ENCODE measurements at regions not wholly inside any gene's neighbourhood (a gene's known extent, or its start where the extent isn't known, plus 50 kb on each side); places are given as distances from the start of the nearest gene placed in this dataset.

DNA sequence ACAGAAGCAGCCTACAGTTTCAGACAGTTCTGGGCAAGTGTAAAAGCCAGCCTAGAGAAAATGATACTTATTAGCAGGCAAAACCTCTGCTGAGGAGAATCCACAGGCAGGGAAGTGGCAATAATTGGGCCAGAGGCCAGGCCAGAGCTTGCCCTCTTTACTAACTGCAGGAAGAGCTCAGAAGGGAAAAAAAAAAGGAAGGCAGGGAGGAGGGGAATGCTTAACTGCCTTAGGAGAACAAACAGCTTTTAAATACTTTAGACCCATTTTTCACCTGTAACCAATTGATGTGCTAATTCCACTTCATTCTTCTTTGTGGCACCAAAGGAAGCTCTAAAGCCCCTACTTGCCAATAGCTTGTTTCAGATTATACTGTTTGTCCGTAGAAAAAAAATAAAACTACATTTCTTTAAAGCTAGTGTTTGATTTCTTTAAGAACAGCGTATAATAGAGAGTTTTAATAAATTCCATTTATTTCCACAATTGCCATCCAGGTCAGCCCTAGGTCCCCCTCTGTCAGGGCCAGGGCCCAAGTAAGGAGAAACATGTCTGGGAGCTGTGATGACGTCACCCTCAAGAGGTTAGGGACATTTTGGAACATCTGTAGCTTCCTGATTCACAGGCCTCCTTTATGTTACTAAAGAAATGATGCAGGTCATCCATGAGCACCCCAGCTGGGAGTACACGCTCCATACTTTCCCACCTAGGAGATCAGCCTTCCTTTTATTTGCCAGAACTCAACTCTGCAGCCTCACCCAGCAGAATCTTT is 384.3 kb downstream of the CDC5L start:
- no peak for DNase-seq

DNA sequence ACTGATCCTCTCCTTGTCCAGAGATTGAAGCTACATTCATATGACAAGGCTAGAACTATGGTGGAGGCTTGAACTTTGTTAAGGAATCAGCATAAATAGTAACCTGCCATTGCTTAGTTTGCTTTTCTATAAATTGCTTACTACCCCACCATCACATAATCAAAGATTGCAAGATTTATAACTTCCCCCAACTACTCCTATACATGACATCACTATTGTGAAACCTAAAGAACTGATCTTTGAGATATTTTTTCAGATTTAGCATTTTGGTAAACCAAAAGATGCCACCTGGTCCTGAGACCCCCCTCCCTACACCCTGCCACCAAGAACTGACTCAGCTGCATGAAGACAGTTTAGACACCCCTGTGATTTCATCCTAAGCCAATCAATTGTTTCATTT is 385.3 kb downstream of the CDC5L start:
- DNase-seq: no peak

DNA sequence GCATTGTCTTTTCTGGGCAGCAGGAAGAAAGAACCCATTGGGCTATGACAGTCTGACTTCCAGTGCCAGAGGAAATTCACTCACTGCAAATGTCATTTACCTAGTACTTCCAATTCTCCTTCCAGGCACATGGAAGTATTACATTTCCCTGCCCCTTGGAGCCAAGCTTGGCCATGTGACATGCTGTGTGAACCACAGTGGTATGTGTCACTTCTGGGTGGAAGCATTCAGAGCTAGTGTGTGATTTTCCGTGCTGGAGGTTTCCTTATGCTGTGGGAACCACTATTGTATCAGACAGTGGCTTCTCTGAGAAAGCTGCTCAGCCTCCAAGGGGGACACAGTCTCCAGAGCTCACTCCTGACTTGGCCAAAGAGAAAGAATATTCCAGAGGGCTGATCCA is 387.6 kb downstream of the CDC5L start:
- DNase-seq: no peak

DNA sequence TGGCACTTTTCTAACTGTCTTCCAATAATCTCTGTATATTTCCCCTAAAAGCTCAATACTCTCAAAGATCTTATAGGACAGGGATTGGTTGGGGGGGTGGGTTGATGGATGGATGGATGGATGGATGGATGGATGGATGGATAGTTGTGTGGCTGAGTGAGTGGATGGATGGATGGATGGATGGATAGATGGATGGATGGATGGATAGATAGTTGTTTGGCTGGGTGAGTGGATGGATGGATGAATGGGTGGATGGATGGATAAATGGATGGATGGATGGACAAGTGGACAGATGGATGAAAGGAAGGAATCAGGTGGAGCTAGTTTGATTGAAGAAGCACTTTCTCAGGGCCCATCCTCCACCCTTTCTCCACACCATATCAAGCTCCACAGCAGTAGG is 388.8 kb downstream of the CDC5L start:
- no peak for DNase-seq

DNA sequence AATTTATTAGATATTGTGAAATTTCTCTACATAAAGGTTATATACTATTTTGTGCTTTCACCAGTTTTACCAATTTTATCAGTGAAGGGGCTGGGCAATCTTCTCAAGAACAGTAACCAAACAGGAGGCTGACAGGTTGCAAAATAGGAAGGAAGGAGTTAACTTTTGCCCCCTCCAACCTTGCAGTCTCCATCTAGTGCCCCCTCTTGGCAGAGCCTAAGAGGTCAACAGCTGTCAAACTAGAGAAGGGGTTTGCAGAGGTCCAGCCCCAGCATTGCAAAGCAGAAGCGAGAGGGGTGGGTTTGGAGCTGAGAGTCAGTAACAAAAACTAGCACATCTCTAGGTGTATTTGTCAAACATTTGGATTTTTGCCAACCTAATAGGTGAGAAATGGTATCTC is 391.0 kb downstream of the CDC5L start:
- DNase-seq: no peak

Measured in stimulated activated naive CD4-positive, alpha-beta T cell (primary cell).